ENCODE measurements at regions not wholly inside any gene's neighbourhood (a gene's known extent, or its start where the extent isn't known, plus 50 kb on each side); places are given as distances from the start of the nearest gene placed in this dataset.

DNA sequence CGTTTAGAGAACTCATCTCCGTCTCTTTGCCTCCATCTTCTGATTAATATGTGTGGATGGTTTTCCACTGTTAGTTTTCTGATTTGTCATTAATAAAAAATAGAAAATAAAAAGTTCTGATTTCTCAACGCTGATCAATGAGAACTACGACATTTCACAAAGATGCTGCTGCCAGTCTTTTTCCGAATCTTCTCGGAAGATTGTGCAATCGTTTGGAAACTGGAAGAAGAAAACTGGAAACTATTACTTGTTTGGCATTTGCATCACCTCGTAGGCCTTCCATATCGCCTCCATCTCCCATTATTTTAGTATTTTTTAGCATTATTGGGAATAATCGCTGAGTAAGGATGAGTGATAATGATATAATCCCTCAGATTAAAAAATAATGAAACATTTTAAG lies 123.2 kb upstream of the KLF6 start:
- no peak for TF ChIP-seq CTCF (IDR thresholded peaks at IDR 0.05; ENCODE audit: borderline replicate concordance, extremely low read depth, low read length, poor library complexity, severe bottlenecking)
- TF ChIP-seq EZH2 (IDR thresholded peaks at IDR 0.05; ENCODE audit: borderline replicate concordance, low read depth, low read length, severe bottlenecking) = no peak

Measured in DND-41 (cell line).